Epithelial cell of proximal tubule (primary cell): ENCODE measurements at regions not wholly inside any gene's neighbourhood (a gene's known extent, or its start where the extent isn't known, plus 50 kb on each side); places are given as distances from the start of the nearest gene placed in this dataset.
"Not testable (repeated sequence)": the region's sequence is repeated elsewhere in the genome, so short reads cannot be mapped to it uniquely, and the experiment has no call there.

Source experiments
- DNase-seq: peaks from one replicate; pipeline ENCODE4 v3.0.0-alpha.2; 2011; ENCODE audit warnings: low read depth
- H3K4me3 ChIP-seq: 2 replicates; pipeline ENCODE4 v1.5.1; 2011; ENCODE audit warnings: low read depth, mild to moderate bottlenecking, low read length
- CTCF ChIP-seq: conservative IDR thresholded peaks from 2 replicates; pipeline ENCODE4 v1.5.1; 2012; ENCODE audit warnings: low read depth, mild to moderate bottlenecking, low read length

- no peak for DNase-seq
- TF ChIP-seq CTCF: no peak
- no peak overlapping the region for H3K4me3 ChIP-seq
Observed at GRCh38 chr6:167555836-167556235, 230.9 kb downstream of the TTLL2 start.

DNA sequence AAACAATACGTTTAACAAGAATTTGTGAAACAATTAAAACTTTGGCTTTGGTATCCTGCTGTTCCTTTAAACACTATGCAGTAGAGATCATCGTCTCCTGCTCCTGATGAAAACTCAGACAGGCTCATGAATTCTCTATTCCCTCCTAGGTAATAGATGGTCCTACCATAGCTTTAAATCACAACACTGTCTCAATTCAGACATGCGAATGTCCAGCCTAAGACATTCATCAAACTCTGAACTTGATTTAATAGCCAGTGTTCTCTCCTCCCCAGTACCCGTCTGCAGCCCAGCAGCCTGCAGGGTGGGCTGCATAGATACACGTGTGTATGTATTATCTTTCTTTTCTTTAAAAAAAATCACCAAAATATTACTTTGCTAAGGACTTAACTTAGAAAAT lies 232.8 kb downstream of the TTLL2 start:
- no peak overlapping the region for H3K4me3 ChIP-seq
- TF ChIP-seq CTCF: no peak
- no peak for DNase-seq

DNA sequence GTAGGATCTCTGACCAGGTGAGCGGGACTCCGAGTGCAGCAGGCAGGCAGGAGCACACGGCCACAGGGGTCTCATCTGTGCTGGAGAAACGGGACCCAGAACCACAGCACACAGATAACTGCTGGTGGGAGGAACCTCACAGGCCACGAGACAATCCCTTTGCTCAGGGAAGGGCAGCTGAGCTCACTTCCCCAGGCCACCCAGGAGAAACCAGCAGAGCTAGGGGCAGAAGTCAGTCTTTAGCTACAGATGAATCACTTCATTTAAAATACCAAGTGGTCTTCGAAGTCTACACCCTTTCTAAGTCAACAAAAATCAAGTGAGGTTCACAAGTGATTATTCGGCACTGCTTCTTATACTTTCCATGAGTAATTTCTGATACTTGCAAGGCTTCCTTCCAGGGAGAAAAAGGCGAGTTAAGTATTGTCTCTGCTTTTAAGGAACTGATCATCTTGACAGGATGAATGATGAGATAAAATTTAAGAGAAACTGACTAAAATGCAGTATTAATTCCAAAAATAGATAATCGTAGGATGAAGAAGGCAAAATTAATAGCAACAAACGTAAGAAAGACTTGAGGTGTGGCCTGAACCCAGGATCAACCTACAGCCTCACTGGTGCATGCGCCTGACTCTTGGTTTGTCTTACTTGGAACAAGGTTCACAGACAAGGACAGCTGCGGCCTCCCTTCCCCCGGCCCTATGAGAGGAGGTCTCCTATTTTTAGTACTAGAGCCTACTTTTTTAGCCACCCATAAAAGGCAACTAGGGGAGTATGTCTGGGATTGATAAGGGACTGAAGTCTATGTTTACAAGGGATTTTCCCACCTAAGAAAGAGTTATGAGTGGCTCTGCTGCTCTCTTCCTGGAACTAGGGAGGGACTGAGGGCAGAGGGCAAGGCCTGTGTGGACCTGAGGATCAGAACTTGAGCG lies 233.6 kb downstream of the TTLL2 start:
- no peak overlapping the region for H3K4me3 ChIP-seq
- DNase-seq: no peak
- no peak for TF ChIP-seq CTCF

DNA sequence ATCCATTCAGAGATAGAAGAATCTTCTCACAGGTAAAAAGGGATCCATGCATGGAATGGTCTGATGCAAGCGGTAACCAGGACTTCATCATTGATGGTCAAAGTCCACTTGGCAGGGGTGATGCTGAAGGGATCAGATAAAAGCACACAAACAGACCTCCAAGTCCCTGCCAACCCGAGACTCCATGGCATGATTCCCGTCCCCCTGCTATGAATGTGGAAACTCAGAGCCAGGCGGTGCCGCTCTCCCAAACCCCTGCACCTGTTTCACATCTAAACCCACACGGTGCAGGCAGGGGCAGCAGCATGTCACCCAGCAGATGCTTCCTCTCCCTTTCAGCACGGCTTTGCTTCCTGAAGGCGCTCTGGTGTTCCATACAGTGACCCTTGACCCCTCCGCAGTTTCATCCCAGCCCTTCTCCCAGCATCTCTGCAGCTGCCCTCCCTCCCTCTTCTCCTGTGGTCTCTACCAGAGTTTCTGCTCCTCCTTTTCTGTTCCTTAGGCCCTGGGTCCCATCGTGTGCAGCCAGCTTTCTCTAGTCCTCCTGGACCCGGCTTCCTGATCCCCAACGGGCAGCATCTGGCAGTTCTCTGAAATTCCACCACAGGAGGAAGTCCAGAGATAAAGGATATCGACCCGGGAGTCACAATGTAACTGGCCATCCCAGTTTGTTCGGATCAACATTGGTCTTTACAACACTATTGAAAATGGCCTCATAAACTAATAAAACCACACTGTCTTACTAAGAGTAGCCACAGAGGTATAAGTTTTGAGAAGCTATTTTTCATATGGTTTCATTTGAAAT lies 235.0 kb downstream of the TTLL2 start:
- TF ChIP-seq CTCF: no peak
- no peak for DNase-seq
- H3K4me3 ChIP-seq: no peak overlapping the region

- DNase-seq: no peak
- TF ChIP-seq CTCF: no peak
- no peak overlapping the region for H3K4me3 ChIP-seq
Observed at GRCh38 chr6:167560673-167561569, 236.0 kb downstream of the TTLL2 start.

DNA sequence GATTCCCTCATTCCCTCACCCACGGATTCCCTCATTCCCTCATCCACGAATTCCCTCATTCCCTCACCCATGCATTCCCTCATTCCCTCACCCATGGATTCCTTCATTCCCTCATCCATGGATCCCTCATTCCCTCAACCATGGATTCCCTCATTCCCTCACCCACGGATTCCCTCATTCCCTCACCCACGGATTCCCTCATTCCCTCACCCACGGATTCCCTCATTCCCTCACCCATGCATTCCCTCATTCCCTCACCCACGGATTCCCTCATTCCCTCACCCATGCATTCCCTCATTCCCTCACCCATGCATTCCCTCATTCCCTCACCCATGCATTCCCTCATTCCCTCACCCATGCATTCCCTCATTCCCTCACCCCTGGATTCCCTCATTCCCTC lies 238.0 kb downstream of the TTLL2 start:
- not testable (repeated sequence) for DNase-seq

More for the DNA sequence above, 238.0 kb downstream of the TTLL2 start:
- not testable (repeated sequence) for H3K4me3 ChIP-seq
